Kidney (tissue), 13 donors: ENCODE measurements at regions not wholly inside any gene's neighbourhood (a gene's known extent, or its start where the extent isn't known, plus 50 kb on each side); places are given as distances from the start of the nearest gene placed in this dataset.
A peak's percentile ranks its signal among the peaks of the same experiment; 100 is the strongest.

Experiments used
- DNase-seq, 5 donors: peaks; one replicate each; pipeline ENCODE4 v3.0.0-alpha.2; 2013 to 2020
- FAIRE-seq: peaks from 2 replicates; lab custom pipeline; 2012; peaks lifted over from hg19 to GRCh38; lab: Jason Lieb, UNC
- H3K27ac ChIP-seq, 2 donors: one replicate each; pipeline ENCODE4 v1.7.0; 2013; ENCODE audit warnings: low read depth in 2 of 2, low read length in 2 of 2, inconsistent platforms in 1 of 2
- H3K27me3 ChIP-seq: one replicate; pipeline ENCODE4 v1.7.1; 2013; ENCODE audit warnings: low read length, inconsistent platforms; ENCODE audit not compliant: control insufficient read depth, insufficient read depth
- H3K36me3 ChIP-seq, 3 donors: one replicate each; pipeline versions ENCODE4 v1.7.0 to v1.7.1; 2013; ENCODE audit warnings: low read length in 3 of 3, control low read depth in 1 of 3, inconsistent platforms in 1 of 3; ENCODE audit not compliant: insufficient read depth in 3 of 3, control insufficient read depth in 2 of 3
- H3K4me1 ChIP-seq, 3 donors: one replicate each; pipeline versions ENCODE4 v1.7.0 to v1.7.1; 2013; ENCODE audit warnings: low read length in 3 of 3, inconsistent platforms in 1 of 3, low read depth in 1 of 3; ENCODE audit not compliant: control insufficient read depth in 2 of 3, insufficient read depth in 2 of 3
- H3K4me3 ChIP-seq, 3 donors: one replicate each; pipeline versions ENCODE4 v1.7.0 to v1.8.1; 2013; ENCODE audit warnings: low read length in 3 of 3, control low read depth in 1 of 3, inconsistent platforms in 1 of 3
- H3K9ac ChIP-seq, 3 donors: one replicate each; pipeline versions ENCODE4 v1.7.0 to v1.7.1; 2013; ENCODE audit warnings: low read length in 3 of 3, control low read depth in 1 of 3, inconsistent platforms in 1 of 3
- H3K9me3 ChIP-seq, 3 donors: one replicate each; pipeline versions ENCODE4 v1.7.0 to v1.7.1; 2013; ENCODE audit warnings: low read length in 3 of 3, control low read depth in 1 of 3, inconsistent platforms in 1 of 3; ENCODE audit not compliant: control insufficient read depth in 2 of 3, insufficient read depth in 1 of 3
- intact Hi-C: fragments of 100-400 bp; cut with DNase I; formaldehyde crosslinking; loops from one replicate; pipeline ENCODE4 v1.11.1; 2022
- TF ChIP-seq, protein P1 (sequence below): IDR thresholded peaks from 3 replicates; pipeline ENCODE4 v1.5.1; 2012; ENCODE audit warnings: mild to moderate bottlenecking, moderate library complexity, borderline replicate concordance; ENCODE audit not compliant: insufficient read depth; ENCODE audit errors: extremely low read depth
- donor health status: control.
- donor health status: control.
- donor health status: control.
- donor health status: control.
- donor health status: control.
- donor health status: DM: yes; HTN: yes; CAD: no.
- donor health status: Normal renal cell carcinoma (clear cell type).

DNA sequence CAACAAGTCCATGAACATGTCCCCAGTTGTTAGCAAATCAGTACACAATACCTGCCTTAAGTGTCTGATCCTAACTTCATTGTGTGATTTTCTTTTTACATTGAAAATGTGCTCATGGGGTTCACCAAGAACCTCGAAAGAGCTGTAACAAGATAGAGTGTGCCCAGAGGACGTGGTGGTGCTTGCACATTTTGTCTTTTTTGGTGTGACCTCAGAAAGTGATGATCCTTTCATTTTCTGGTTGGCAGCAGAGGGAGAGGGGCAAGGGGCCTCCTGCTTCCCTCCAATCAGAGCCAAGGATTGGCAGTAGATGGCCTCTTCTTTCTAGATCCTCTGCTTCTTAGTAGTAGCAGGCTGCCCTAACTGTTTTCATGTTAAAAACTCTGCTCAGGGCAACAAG, 176.4 kb downstream of the OPA1 start:
- H3K36me3 ChIP-seq: no peaks in the 10 kb centered on the region
- TF ChIP-seq, protein P1, sequence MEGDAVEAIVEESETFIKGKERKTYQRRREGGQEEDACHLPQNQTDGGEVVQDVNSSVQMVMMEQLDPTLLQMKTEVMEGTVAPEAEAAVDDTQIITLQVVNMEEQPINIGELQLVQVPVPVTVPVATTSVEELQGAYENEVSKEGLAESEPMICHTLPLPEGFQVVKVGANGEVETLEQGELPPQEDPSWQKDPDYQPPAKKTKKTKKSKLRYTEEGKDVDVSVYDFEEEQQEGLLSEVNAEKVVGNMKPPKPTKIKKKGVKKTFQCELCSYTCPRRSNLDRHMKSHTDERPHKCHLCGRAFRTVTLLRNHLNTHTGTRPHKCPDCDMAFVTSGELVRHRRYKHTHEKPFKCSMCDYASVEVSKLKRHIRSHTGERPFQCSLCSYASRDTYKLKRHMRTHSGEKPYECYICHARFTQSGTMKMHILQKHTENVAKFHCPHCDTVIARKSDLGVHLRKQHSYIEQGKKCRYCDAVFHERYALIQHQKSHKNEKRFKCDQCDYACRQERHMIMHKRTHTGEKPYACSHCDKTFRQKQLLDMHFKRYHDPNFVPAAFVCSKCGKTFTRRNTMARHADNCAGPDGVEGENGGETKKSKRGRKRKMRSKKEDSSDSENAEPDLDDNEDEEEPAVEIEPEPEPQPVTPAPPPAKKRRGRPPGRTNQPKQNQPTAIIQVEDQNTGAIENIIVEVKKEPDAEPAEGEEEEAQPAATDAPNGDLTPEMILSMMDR: no peak
- H3K9ac ChIP-seq: no peak overlapping the region
- peaks cover 0 to 9% (median 2%) of the 10 kb centered on the region in 3 donors for H3K4me1 ChIP-seq
- DNase-seq (no peak), FAIRE-seq (no peak)
- no peak overlapping the region for H3K4me3 ChIP-seq
- H3K27me3 ChIP-seq: no peaks in the 10 kb centered on the region
- intact Hi-C loops: no loop called here
- H3K9me3 ChIP-seq: no peaks in the 10 kb centered on the region
- no peak overlapping the region for H3K27ac ChIP-seq

DNA sequence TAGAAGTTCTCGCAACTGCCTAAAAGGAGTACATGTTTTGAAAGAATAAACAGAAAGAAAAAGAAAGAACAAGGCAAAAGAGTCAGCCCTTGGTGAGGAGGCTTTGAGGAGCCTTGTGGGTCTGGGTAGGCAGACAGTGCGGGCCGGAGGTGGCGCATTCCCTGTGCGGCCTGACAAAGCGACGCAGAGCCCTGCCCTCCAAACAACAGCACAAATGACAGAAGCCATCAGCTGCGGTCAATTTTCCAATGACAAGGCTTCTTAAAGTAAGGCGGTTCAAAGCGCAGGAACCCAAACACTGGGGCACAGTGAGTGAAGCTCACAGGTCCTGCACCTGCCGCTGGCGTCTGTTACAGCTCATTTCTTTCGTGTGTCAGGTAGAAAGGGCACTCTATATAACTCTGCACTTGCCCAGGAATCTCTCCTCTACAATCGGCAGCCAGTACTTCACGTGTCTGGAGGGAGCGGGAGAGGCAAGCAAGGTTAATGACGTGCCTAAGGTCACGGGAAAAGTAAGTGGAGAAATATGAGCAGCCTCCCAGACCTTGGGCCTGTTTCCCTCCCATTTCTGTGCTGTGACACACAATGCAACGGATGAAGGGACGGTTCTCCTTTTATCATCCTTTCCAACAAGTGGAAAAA, 178.1 kb downstream of the OPA1 start:
- Histone ChIP-seq H3K27me3 (no peaks in the 10 kb centered on the region), H3K4me1 (peaks cover 0 to 14% (median 10%) of the 10 kb centered on the region in 3 donors), H3K9ac (no peak overlapping the region), H3K4me3 (no peak overlapping the region), H3K27ac (no peak overlapping the region), H3K36me3 (no peaks in the 10 kb centered on the region), H3K9me3 (no peaks in the 10 kb centered on the region)
- intact Hi-C loops: no loop called here
- FAIRE-seq (no peak), DNase-seq (peak in 3 of 5 donors; percentile 70 to 84 (median 73))
- TF ChIP-seq, protein P1: no peak

DNA sequence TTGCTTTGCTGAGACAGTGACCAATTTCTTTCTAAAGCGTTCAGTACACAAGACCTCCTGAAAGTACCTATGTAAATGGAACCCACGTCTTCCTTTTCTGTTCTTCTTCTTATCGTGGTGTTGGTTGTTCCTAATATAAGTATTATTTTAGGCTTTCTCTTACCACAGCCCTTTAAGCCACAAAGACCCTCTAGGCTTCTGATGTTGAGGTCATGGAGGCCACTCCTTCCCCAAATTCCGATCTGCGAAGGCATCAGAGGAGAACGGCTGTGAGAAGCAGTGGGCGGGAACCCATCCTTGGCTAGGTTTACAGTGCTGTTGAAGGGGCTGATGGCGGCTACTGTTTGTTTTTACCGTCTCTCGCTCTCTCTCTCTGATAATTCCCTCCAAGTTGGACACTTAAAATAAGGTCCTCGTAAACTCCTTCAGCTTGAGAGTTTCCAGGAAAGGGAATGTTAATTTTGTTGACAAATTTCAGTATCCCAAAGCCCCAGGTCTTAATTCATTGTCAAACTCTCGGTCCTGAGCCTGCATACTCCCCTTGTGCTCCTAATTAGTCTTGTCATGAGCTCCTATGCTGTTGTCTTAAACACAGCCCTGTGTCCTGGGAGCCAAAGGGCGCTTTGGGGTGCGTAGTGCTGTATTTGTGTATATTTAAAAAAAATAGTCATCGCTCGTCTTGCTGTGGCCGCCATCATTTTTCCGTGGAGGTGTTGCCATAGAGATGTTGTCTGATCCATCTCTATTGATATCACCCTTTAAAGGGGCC, 178.8 kb downstream of the OPA1 start:
- no peak overlapping the region for H3K27ac ChIP-seq
- H3K9me3 ChIP-seq: no peaks in the 10 kb centered on the region
- TF ChIP-seq, protein P1: no peak
- no peaks in the 10 kb centered on the region for H3K27me3 ChIP-seq
- intact Hi-C loops: no loop called here
- DNase-seq (peak in 3 of 5 donors; percentile 26 to 82 (median 76)), FAIRE-seq (no peak)
- H3K9ac ChIP-seq: no peak overlapping the region
- peaks cover 0 to 14% (median 10%) of the 10 kb centered on the region in 3 donors for H3K4me1 ChIP-seq
- H3K4me3 ChIP-seq: no peak overlapping the region
- H3K36me3 ChIP-seq: no peaks in the 10 kb centered on the region
